Astrocyte (in vitro differentiated cells and primary cell): ENCODE measurements at regions not wholly inside any gene's neighbourhood (a gene's known extent, or its start where the extent isn't known, plus 50 kb on each side); places are given as distances from the start of the nearest gene placed in this dataset.

Experiments
- EZH2 ChIP-seq: IDR thresholded peaks from 2 replicates; pipeline ENCODE4 v1.6.1; 2012; ENCODE audit warnings: mild to moderate bottlenecking, low read length, inconsistent platforms; ENCODE audit not compliant: insufficient read depth
- TF ChIP-seq, protein P1 (sequence below): IDR thresholded peaks from 2 replicates; pipeline ENCODE4 v1.5.1; 2011; ENCODE audit warnings: low read depth, mild to moderate bottlenecking, inconsistent platforms, low read length, moderate library complexity; ENCODE audit not compliant: insufficient read depth

DNA sequence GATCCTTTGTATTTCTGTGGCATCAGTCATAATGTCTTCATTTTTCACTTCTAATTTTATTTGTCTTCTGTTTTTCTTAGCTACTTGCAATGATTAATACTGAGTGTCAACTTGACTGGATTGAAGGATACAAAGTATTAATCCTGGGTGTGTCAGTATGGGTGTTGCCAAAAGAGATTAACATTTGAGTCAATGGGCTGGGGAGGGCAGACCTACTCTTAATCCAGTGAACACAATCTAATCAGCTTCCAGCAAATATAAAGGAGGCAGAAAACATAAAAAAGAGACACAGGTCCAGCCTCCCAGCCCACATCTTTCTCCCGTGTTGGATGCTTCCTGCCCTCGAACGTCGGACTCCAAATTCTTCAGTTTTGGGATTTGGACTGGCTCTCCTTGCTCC, 640.9 kb upstream of the MIR17HG start:
- TF ChIP-seq, protein P1, sequence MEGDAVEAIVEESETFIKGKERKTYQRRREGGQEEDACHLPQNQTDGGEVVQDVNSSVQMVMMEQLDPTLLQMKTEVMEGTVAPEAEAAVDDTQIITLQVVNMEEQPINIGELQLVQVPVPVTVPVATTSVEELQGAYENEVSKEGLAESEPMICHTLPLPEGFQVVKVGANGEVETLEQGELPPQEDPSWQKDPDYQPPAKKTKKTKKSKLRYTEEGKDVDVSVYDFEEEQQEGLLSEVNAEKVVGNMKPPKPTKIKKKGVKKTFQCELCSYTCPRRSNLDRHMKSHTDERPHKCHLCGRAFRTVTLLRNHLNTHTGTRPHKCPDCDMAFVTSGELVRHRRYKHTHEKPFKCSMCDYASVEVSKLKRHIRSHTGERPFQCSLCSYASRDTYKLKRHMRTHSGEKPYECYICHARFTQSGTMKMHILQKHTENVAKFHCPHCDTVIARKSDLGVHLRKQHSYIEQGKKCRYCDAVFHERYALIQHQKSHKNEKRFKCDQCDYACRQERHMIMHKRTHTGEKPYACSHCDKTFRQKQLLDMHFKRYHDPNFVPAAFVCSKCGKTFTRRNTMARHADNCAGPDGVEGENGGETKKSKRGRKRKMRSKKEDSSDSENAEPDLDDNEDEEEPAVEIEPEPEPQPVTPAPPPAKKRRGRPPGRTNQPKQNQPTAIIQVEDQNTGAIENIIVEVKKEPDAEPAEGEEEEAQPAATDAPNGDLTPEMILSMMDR: no peak
- TF ChIP-seq EZH2: no peak
